ENCODE measurements at regions not wholly inside any gene's neighbourhood (a gene's known extent, or its start where the extent isn't known, plus 50 kb on each side); places are given as distances from the start of the nearest gene placed in this dataset.

GRCh38 chr6:66128243-66128642 lies 421.2 kb upstream of the EYS start:
- ATAC-seq (no peak), FAIRE-seq (no peak), DNase-seq (ENCODE audit: low read depth in 1 of 2, low spot score in 1 of 2) (no peak)
- Histone ChIP-seq H3K9me3 (no peaks in the 10 kb centered on the region), H3K4me2 (no peak overlapping the region), H3K27ac (no peak overlapping the region), H3K4me3 (no peak overlapping the region), H3K4me1 (no peaks in the 10 kb centered on the region)
- TF ChIP-seq POLR2AphosphoS2 (conservative IDR thresholded peaks at IDR 0.05; ENCODE audit: low read length): no peak
- no peak for TF ChIP-seq RFX5 (IDR thresholded peaks at IDR 0.05)
- TF ChIP-seq CBX8 (IDR thresholded peaks at IDR 0.05): no peak
- TF ChIP-seq, protein P1, sequence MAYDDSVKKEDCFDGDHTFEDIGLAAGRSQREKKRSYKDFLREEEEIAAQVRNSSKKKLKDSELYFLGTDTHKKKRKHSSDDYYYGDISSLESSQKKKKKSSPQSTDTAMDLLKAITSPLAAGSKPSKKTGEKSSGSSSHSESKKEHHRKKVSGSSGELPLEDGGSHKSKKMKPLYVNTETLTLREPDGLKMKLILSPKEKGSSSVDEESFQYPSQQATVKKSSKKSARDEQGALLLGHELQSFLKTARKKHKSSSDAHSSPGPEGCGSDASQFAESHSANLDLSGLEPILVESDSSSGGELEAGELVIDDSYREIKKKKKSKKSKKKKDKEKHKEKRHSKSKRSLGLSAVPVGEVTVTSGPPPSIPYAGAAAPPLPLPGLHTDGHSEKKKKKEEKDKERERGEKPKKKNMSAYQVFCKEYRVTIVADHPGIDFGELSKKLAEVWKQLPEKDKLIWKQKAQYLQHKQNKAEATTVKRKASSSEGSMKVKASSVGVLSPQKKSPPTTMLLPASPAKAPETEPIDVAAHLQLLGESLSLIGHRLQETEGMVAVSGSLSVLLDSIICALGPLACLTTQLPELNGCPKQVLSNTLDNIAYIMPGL (CRISPR knock-in tag; IDR thresholded peaks at IDR 0.05; ENCODE audit: borderline replicate concordance): no peak
- TF ChIP-seq RCOR1 (IDR thresholded peaks at IDR 0.05; ENCODE audit: low read depth, low read length): no peak
- no peak for TF ChIP-seq E2F6 (IDR thresholded peaks at IDR 0.05; ENCODE audit: borderline replicate concordance, low read depth)
- TF ChIP-seq, protein P2, sequence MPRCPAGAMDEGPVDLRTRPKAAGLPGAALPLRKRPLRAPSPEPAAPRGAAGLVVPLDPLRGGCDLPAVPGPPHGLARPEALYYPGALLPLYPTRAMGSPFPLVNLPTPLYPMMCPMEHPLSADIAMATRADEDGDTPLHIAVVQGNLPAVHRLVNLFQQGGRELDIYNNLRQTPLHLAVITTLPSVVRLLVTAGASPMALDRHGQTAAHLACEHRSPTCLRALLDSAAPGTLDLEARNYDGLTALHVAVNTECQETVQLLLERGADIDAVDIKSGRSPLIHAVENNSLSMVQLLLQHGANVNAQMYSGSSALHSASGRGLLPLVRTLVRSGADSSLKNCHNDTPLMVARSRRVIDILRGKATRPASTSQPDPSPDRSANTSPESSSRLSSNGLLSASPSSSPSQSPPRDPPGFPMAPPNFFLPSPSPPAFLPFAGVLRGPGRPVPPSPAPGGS (IDR thresholded peaks at IDR 0.05): no peak
- no peak for TF ChIP-seq GATA3 (IDR thresholded peaks at IDR 0.05; ENCODE audit: borderline replicate concordance)
- TF ChIP-seq ZNF302 (CRISPR knock-in tag; IDR thresholded peaks at IDR 0.05): no peak
- TF ChIP-seq RARB (CRISPR knock-in tag; IDR thresholded peaks at IDR 0.05): no peak
- TF ChIP-seq, protein P3, sequence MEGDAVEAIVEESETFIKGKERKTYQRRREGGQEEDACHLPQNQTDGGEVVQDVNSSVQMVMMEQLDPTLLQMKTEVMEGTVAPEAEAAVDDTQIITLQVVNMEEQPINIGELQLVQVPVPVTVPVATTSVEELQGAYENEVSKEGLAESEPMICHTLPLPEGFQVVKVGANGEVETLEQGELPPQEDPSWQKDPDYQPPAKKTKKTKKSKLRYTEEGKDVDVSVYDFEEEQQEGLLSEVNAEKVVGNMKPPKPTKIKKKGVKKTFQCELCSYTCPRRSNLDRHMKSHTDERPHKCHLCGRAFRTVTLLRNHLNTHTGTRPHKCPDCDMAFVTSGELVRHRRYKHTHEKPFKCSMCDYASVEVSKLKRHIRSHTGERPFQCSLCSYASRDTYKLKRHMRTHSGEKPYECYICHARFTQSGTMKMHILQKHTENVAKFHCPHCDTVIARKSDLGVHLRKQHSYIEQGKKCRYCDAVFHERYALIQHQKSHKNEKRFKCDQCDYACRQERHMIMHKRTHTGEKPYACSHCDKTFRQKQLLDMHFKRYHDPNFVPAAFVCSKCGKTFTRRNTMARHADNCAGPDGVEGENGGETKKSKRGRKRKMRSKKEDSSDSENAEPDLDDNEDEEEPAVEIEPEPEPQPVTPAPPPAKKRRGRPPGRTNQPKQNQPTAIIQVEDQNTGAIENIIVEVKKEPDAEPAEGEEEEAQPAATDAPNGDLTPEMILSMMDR (IDR thresholded peaks at IDR 0.05): no peak
- no peak for TF ChIP-seq HOXB13 (CRISPR knock-in tag; IDR thresholded peaks at IDR 0.05; ENCODE audit: low read depth)
- no peak for TF ChIP-seq JUNB (IDR thresholded peaks at IDR 0.05)
- no peak for TF ChIP-seq CHD2 (IDR thresholded peaks at IDR 0.05; ENCODE audit: low read length, partially characterized antibody)
- TF ChIP-seq, protein P4, sequence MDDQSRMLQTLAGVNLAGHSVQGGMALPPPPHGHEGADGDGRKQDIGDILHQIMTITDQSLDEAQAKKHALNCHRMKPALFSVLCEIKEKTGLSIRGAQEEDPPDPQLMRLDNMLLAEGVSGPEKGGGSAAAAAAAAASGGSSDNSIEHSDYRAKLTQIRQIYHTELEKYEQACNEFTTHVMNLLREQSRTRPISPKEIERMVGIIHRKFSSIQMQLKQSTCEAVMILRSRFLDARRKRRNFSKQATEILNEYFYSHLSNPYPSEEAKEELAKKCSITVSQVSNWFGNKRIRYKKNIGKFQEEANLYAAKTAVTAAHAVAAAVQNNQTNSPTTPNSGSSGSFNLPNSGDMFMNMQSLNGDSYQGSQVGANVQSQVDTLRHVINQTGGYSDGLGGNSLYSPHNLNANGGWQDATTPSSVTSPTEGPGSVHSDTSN (IDR thresholded peaks at IDR 0.05): no peak
- TF ChIP-seq PHF8 (IDR thresholded peaks at IDR 0.05; ENCODE audit: borderline replicate concordance, low read depth): no peak
- TF ChIP-seq ESRRA (IDR thresholded peaks at IDR 0.05; ENCODE audit: borderline replicate concordance, low read length): no peak
- TF ChIP-seq ZFP36 (IDR thresholded peaks at IDR 0.05; ENCODE audit: borderline replicate concordance, partially characterized antibody): no peak
- ChIA-PET POLR2A (no interaction called here), CTCF (no interaction called here)
- 23% methylated on average over 2 of the region's 2 CpGs for WGBS (ENCODE audit: missing lambda C conversion rate)

GRCh38 chr6:66127061-66127460 lies 420.0 kb upstream of the EYS start:
- FAIRE-seq (no peak), DNase-seq (ENCODE audit: low read depth in 1 of 2, low spot score in 1 of 2) (no peak), ATAC-seq (no peak)
- ChIA-PET CTCF (no interaction called here), POLR2A (no interaction called here)
- no peak overlapping the region for H3K4me2 ChIP-seq
- no peaks in the 10 kb centered on the region for H3K4me1 ChIP-seq
- TF ChIP-seq ZC3H11A (IDR thresholded peaks at IDR 0.05): no peak
- TF ChIP-seq NPAS2 (CRISPR knock-in tag; IDR thresholded peaks at IDR 0.05; ENCODE audit: borderline replicate concordance): no peak
- no peak for TF ChIP-seq ZFP36 (IDR thresholded peaks at IDR 0.05; ENCODE audit: borderline replicate concordance, partially characterized antibody)
- no peak for TF ChIP-seq REST (IDR thresholded peaks at IDR 0.05)
- no peak for TF ChIP-seq JUNB (IDR thresholded peaks at IDR 0.05)
- WGBS (ENCODE audit: missing lambda C conversion rate): 65% methylated on average over 3 of the region's 5 CpGs
- no peak overlapping the region for H3K4me3 ChIP-seq
- H3K27ac ChIP-seq: no peak overlapping the region
- H3K9me3 ChIP-seq: no peaks in the 10 kb centered on the region

Data from A549 (cell line).